Kidney epithelial cell (primary cell): ENCODE measurements at regions not wholly inside any gene's neighbourhood (a gene's known extent, or its start where the extent isn't known, plus 50 kb on each side); places are given as distances from the start of the nearest gene placed in this dataset.
A peak's percentile ranks its signal among the peaks of the same experiment; 100 is the strongest.

Experiments used
- DNase-seq: peaks from one replicate; pipeline ENCODE4 v3.0.0-alpha.2; 2010; ENCODE audit warnings: low read depth
- H3K27me3 ChIP-seq: 2 replicates; pipeline ENCODE4 v1.6.0; 2011; ENCODE audit warnings: low read length; ENCODE audit not compliant: control insufficient read depth, insufficient read depth
- H3K36me3 ChIP-seq: 2 replicates; pipeline ENCODE4 v1.5.1; 2011; ENCODE audit warnings: low read length; ENCODE audit not compliant: control insufficient read depth, insufficient read depth
- H3K4me3 ChIP-seq: 2 replicates; pipeline ENCODE4 v1.5.1; 2011; ENCODE audit warnings: low read depth, mild to moderate bottlenecking, control low read depth, low read length
- CTCF ChIP-seq: IDR thresholded peaks from 2 replicates; pipeline ENCODE4 v1.5.1; 2011; ENCODE audit warnings: mild to moderate bottlenecking, moderate library complexity, low read length, control low read depth, inconsistent platforms; ENCODE audit not compliant: insufficient read depth, poor library complexity, severe bottlenecking

DNA sequence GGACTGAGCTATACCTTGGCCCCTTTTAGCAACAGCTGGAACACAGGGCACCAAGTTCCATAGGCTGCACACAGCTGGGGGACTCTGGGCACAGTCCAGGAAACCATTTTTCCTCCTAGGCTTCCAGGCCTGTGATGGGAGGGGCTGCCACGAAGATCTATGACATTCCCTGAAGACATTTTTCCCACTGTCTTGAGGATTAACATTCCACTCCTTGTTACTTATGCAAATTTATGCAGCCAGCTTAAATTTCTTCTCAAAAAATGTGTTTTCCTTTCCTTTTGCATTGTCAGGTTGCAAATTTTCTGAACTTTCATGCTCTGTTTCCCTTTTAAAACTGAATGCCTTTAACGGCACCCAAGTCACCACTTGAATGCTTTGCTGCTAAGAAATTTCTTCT lies 580.1 kb upstream of the FTMT start:
- Histone ChIP-seq H3K27me3 (no peaks in the 10 kb centered on the region), H3K4me3 (no peak overlapping the region), H3K36me3 (no peaks in the 10 kb centered on the region)
- no peak for DNase-seq
- no peak for TF ChIP-seq CTCF

- DNase-seq: peak; percentile 84
- Histone ChIP-seq H3K4me3 (no peak overlapping the region), H3K36me3 (no peaks in the 10 kb centered on the region), H3K27me3 (no peaks in the 10 kb centered on the region)
- TF ChIP-seq CTCF: no peak
Observed at GRCh38 chr5:121273833-121274433, 577.7 kb upstream of the FTMT start.

DNA sequence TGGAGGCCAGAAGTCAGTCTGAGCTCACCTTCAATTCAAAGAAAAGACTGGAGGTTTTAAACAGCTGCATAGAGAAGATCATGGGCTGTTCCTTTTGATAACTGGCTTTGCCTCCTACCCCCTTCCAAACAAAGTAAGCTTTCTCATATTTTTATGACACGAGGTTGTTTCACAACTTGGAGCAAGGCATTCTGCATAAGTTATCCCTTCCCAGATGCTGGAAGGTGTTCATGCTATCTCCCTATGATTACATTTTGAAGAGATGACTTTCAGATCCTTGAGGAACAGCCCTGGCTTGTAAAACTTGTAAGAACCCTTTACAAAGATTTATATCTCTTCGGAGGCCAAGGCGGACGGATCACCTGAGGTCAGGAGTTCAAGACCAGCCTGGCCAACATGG lies 571.9 kb upstream of the FTMT start:
- H3K36me3 ChIP-seq: no peaks in the 10 kb centered on the region
- no peaks in the 10 kb centered on the region for H3K27me3 ChIP-seq
- no peak for TF ChIP-seq CTCF
- DNase-seq: no peak
- H3K4me3 ChIP-seq: no peak overlapping the region

- no peak for TF ChIP-seq CTCF
- no peaks in the 10 kb centered on the region for H3K36me3 ChIP-seq
- H3K4me3 ChIP-seq: no peak overlapping the region
- H3K27me3 ChIP-seq: no peaks in the 10 kb centered on the region
- no peak for DNase-seq
Observed at GRCh38 chr5:121285801-121286521, 565.7 kb upstream of the FTMT start.

DNA sequence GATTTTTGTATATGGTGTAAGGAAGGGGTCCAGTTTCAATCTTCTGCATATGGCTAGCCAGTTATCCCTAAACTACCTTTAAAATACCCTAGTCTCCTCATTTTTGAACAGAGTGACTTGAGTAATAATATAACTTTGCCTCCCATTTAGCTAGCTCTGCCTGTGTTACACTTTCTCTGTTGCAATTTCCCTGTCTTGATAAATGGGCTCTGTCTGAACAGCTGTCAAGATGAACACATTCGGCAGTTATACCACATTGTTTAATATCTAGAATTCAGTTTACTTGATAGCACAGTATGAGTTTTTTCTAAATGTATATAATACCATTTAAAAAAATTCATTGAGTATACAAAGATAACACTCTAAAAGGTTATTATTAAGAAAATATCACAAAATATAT lies 562.9 kb upstream of the FTMT start:
- TF ChIP-seq CTCF: no peak
- H3K27me3 ChIP-seq: no peaks in the 10 kb centered on the region
- H3K36me3 ChIP-seq: no peaks in the 10 kb centered on the region
- no peak for DNase-seq
- H3K4me3 ChIP-seq: no peak overlapping the region

DNA sequence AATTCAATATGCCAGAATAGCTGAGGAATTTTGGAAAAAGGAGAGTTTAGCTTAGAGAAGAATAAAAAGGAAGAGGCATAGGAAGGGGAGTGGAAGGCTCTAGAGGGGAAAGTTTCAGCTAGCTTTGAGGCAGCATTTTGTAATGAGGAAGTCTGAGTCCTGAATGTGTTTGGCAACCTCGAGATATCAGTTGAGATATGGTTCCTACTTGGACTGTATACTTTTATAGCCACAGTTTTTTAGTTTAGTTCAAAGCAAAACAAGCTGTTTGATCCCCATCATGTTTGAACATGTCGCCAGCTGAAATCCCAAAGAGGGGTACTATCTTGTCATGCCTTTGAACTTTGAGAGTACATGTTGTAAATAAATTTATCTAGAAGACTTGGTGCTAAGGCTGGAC lies 559.0 kb upstream of the FTMT start:
- H3K36me3 ChIP-seq: no peaks in the 10 kb centered on the region
- H3K4me3 ChIP-seq: no peak overlapping the region
- no peak for DNase-seq
- TF ChIP-seq CTCF: no peak
- H3K27me3 ChIP-seq: no peaks in the 10 kb centered on the region
